ENCODE measurements at regions not wholly inside any gene's neighbourhood (a gene's known extent, or its start where the extent isn't known, plus 50 kb on each side); places are given as distances from the start of the nearest gene placed in this dataset.

- Mint-ChIP-seq H3K4me3 (no peak overlapping the region), H3K27ac (no peak overlapping the region), H3K27me3 (ENCODE audit: low read depth) (peaks cover 3% of the 10 kb centered on the region), H3K4me1 (no peaks in the 10 kb centered on the region), H3K36me3 (ENCODE audit: low read depth) (no peaks in the 10 kb centered on the region), H3K9me3 (no peaks in the 10 kb centered on the region)
- TF ChIP-seq CTCF (IDR thresholded peaks at IDR 0.05; ENCODE audit: unreplicated experiment in 3 of 3): no peak
Measured at GRCh38 chr4:149952101-149952500, 126.1 kb upstream of the DCLK2 start.

- H3K4me3 Mint-ChIP-seq: no peak overlapping the region
- TF ChIP-seq CTCF (IDR thresholded peaks at IDR 0.05; ENCODE audit: unreplicated experiment in 3 of 3): no peak
- no peaks in the 10 kb centered on the region for H3K36me3 Mint-ChIP-seq (ENCODE audit: low read depth)
- peaks cover 3% of the 10 kb centered on the region for H3K27me3 Mint-ChIP-seq (ENCODE audit: low read depth)
- H3K27ac Mint-ChIP-seq: no peak overlapping the region
- H3K4me1 Mint-ChIP-seq: no peaks in the 10 kb centered on the region
- no peaks in the 10 kb centered on the region for H3K9me3 Mint-ChIP-seq
Measured at GRCh38 chr4:149952716-149953115, 125.5 kb upstream of the DCLK2 start.

GRCh38 chr4:149955780-149956390 is 122.4 kb upstream of the DCLK2 start:
- H3K36me3 Mint-ChIP-seq (ENCODE audit: low read depth): no peaks in the 10 kb centered on the region

GRCh38 chr4:149956678-149957077 is 121.6 kb upstream of the DCLK2 start:
- H3K27ac Mint-ChIP-seq: no peak overlapping the region
- no peaks in the 10 kb centered on the region for H3K9me3 Mint-ChIP-seq
- peaks cover 3% of the 10 kb centered on the region for H3K27me3 Mint-ChIP-seq (ENCODE audit: low read depth)
- H3K4me3 Mint-ChIP-seq: no peak overlapping the region
- no peaks in the 10 kb centered on the region for H3K36me3 Mint-ChIP-seq (ENCODE audit: low read depth)
- no peak for TF ChIP-seq CTCF (IDR thresholded peaks at IDR 0.05; ENCODE audit: unreplicated experiment in 3 of 3)
- H3K4me1 Mint-ChIP-seq: no peaks in the 10 kb centered on the region

More at GRCh38 chr4:149955780-149956390, 122.4 kb upstream of the DCLK2 start:
- no peak for TF ChIP-seq CTCF (IDR thresholded peaks at IDR 0.05; ENCODE audit: unreplicated experiment in 3 of 3)
- no peak overlapping the region for H3K27ac Mint-ChIP-seq
- H3K4me1 Mint-ChIP-seq: no peaks in the 10 kb centered on the region
- no peaks in the 10 kb centered on the region for H3K9me3 Mint-ChIP-seq
- peaks cover 3% of the 10 kb centered on the region for H3K27me3 Mint-ChIP-seq (ENCODE audit: low read depth)
- H3K4me3 Mint-ChIP-seq: no peak overlapping the region

GRCh38 chr4:149961876-149962597 is 116.2 kb upstream of the DCLK2 start:
- Mint-ChIP-seq H3K4me1 (no peaks in the 10 kb centered on the region), H3K4me3 (no peak overlapping the region), H3K36me3 (ENCODE audit: low read depth) (no peaks in the 10 kb centered on the region), H3K27me3 (ENCODE audit: low read depth) (no peaks in the 10 kb centered on the region), H3K9me3 (no peaks in the 10 kb centered on the region), H3K27ac (peak overlapping the region in 1 of 3 experiments; percentile 81)
- TF ChIP-seq CTCF (IDR thresholded peaks at IDR 0.05; ENCODE audit: unreplicated experiment in 3 of 3): no peak

Data from nephron (organoid).